ENCODE measurements at regions not wholly inside any gene's neighbourhood (a gene's known extent, or its start where the extent isn't known, plus 50 kb on each side); places are given as distances from the start of the nearest gene placed in this dataset.

DNA sequence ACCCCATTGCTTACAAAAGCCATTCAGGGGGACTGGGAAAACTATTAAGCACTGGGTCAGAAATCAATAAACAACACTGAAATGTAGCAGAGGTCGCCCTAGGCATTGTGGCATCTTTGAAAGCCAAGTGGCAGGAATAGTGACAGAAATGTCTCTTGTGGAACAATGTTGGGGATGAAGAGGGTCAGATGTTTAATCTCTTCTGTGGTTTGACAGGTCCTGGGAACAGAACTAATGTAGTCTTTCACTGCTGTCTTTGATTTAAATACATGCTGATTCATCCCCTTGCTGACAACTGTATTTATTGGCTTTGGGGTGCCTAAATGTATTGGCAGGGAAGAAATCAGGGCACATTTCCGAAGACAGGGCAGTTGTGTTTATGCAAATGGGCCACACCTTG lies 194.8 kb downstream of the ATG4C start:
- peaks cover 2% of the 10 kb centered on the region for H3K27me3 Mint-ChIP-seq (ENCODE audit: low read depth)
- TF ChIP-seq, protein P1, sequence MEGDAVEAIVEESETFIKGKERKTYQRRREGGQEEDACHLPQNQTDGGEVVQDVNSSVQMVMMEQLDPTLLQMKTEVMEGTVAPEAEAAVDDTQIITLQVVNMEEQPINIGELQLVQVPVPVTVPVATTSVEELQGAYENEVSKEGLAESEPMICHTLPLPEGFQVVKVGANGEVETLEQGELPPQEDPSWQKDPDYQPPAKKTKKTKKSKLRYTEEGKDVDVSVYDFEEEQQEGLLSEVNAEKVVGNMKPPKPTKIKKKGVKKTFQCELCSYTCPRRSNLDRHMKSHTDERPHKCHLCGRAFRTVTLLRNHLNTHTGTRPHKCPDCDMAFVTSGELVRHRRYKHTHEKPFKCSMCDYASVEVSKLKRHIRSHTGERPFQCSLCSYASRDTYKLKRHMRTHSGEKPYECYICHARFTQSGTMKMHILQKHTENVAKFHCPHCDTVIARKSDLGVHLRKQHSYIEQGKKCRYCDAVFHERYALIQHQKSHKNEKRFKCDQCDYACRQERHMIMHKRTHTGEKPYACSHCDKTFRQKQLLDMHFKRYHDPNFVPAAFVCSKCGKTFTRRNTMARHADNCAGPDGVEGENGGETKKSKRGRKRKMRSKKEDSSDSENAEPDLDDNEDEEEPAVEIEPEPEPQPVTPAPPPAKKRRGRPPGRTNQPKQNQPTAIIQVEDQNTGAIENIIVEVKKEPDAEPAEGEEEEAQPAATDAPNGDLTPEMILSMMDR (IDR thresholded peaks at IDR 0.05; ENCODE audit: unreplicated experiment), result no peak
- H3K9me3 Mint-ChIP-seq, result no peaks in the 10 kb centered on the region
- no peaks in the 10 kb centered on the region for H3K36me3 Mint-ChIP-seq
- no peak overlapping the region for H3K27ac Mint-ChIP-seq
- no peak for DNase-seq (ENCODE audit: low spot score in 2 of 2, unreplicated experiment in 2 of 2)
- H3K4me1 Mint-ChIP-seq, result peaks cover 10% of the 10 kb centered on the region
- no peak overlapping the region for H3K4me3 Mint-ChIP-seq

DNA sequence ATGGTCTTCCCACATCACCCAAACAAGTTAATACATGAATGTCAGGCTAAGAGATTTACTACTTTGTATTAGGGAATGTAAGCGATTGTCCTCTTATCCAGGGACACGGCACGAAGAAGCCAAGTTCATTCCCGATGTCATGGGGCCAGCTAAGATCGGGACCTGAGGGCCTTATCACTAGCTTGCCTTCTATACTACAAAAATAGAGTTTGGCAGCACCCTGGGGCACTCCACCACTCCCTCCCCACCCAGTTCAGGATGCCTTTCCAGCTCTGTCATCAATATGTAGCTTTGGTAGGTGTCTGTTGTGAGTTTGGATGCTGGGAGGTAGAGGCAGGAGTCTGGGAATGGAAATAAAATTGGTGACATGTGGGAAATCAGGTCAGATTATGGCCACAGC lies 197.5 kb downstream of the ATG4C start:
- H3K9me3 Mint-ChIP-seq, result no peaks in the 10 kb centered on the region
- no peak for DNase-seq (ENCODE audit: low spot score in 2 of 2, unreplicated experiment in 2 of 2)
- TF ChIP-seq, protein P1 (IDR thresholded peaks at IDR 0.05; ENCODE audit: unreplicated experiment), result no peak
- H3K27me3 Mint-ChIP-seq (ENCODE audit: low read depth), result peaks cover 9% of the 10 kb centered on the region
- peaks cover 10% of the 10 kb centered on the region for H3K4me1 Mint-ChIP-seq
- no peak overlapping the region for H3K4me3 Mint-ChIP-seq
- H3K36me3 Mint-ChIP-seq, result no peaks in the 10 kb centered on the region
- no peak overlapping the region for H3K27ac Mint-ChIP-seq

DNA sequence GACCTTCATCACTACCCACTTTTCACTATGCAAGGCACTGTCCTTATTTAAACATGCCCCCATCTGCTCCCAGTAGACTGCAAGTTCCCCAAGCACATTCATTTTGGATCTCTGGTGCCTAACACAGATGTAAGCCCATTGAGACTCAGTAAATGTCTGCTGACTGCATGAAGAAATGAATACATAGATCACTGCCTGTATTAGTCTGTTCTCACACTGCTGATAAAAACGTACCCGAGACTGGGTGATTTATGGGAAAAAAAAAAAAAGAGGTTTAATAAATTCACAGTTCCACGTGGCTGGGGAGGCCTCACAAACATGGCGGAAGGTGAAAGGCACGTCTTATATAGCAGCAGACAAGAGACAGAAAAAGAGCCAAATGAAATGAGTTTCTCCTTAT lies 204.9 kb downstream of the ATG4C start:
- H3K27me3 Mint-ChIP-seq (ENCODE audit: low read depth), result peaks cover 58% of the 10 kb centered on the region

DNA sequence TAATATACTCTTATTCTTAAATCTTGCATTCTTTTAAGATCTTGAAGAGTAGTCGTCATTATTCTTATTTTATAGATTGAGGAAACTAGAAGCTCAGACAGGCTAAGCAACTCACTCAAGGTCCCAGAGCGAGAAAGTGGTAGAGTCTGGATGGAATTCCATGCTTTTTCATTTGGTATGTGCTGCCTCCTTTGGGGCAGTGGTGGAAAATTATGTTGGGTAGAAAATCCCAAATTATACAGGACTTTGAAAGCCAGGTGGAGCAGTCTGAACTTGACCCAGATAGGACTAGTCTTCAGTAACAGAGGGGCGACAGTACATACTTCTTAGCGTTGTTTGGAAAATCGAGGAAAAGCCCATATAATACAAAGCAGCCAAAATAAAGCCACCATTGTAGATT lies 205.6 kb downstream of the ATG4C start:
- no peak for DNase-seq (ENCODE audit: low spot score in 2 of 2, unreplicated experiment in 2 of 2)
- peaks cover 4% of the 10 kb centered on the region for H3K4me1 Mint-ChIP-seq
- H3K27ac Mint-ChIP-seq, result no peak overlapping the region
- TF ChIP-seq, protein P1 (IDR thresholded peaks at IDR 0.05; ENCODE audit: unreplicated experiment), result no peak
- peaks cover 59% of the 10 kb centered on the region for H3K27me3 Mint-ChIP-seq (ENCODE audit: low read depth)
- no peak overlapping the region for H3K4me3 Mint-ChIP-seq
- H3K9me3 Mint-ChIP-seq, result no peaks in the 10 kb centered on the region
- H3K36me3 Mint-ChIP-seq, result no peaks in the 10 kb centered on the region

More for the DNA sequence above, 204.9 kb downstream of the ATG4C start:
- no peak for DNase-seq (ENCODE audit: low spot score in 2 of 2, unreplicated experiment in 2 of 2)
- H3K4me1 Mint-ChIP-seq, result peaks cover 4% of the 10 kb centered on the region
- no peaks in the 10 kb centered on the region for H3K36me3 Mint-ChIP-seq
- H3K9me3 Mint-ChIP-seq, result no peaks in the 10 kb centered on the region
- no peak overlapping the region for H3K27ac Mint-ChIP-seq
- no peak overlapping the region for H3K4me3 Mint-ChIP-seq
- TF ChIP-seq, protein P1 (IDR thresholded peaks at IDR 0.05; ENCODE audit: unreplicated experiment), result no peak

DNA sequence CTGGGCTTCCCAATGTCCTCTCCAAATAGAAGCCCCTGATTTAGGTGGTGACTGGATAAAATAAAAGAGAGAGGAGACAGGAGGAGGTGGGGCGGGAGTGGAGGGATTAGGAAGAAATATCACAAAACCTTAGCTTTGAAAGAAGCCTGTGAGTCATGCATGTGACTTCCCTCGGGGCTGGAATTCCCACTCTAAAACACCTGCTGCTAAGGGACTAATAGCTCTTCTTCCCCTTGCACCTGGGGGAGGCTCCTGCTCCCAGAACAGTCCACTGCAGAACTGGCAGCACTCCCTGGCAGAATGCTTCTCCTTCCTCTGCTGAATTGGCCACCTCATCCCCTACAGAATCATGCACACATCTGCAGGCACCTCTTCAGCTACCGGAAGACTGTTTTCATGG lies 207.2 kb downstream of the ATG4C start:
- H3K4me1 Mint-ChIP-seq, result peaks cover 4% of the 10 kb centered on the region
- H3K27me3 Mint-ChIP-seq (ENCODE audit: low read depth), result peaks cover 58% of the 10 kb centered on the region
- TF ChIP-seq, protein P1 (IDR thresholded peaks at IDR 0.05; ENCODE audit: unreplicated experiment), result no peak
- no peak overlapping the region for H3K4me3 Mint-ChIP-seq
- H3K36me3 Mint-ChIP-seq, result no peaks in the 10 kb centered on the region
- DNase-seq (ENCODE audit: low spot score in 2 of 2, unreplicated experiment in 2 of 2), result no peak
- no peak overlapping the region for H3K27ac Mint-ChIP-seq
- no peaks in the 10 kb centered on the region for H3K9me3 Mint-ChIP-seq

DNA sequence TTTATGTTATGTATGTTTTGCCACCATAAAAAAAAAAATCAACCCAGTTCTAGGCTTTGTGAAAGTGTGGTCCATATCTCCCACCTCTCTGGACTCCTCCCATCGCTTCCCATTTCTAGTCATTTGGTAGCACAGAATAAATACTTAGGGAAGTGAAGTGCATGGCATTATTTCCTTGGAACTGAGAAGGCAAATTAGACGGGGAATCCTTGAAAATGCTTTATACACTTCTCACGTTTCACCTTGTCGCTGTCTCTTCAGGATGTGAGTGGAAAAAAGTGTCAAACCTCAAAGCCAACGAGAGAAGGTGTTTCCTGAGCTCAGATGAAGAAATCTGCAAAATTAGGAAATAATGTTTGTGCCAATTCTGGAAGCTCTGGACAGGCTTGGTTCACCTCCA lies 209.9 kb downstream of the ATG4C start:
- Mint-ChIP-seq H3K27me3 (ENCODE audit: low read depth) (peaks cover 54% of the 10 kb centered on the region), H3K27ac (no peak overlapping the region), H3K4me3 (no peak overlapping the region), H3K9me3 (no peaks in the 10 kb centered on the region), H3K36me3 (no peaks in the 10 kb centered on the region), H3K4me1 (peaks cover 13% of the 10 kb centered on the region)
- TF ChIP-seq, protein P1 (IDR thresholded peaks at IDR 0.05; ENCODE audit: unreplicated experiment), result no peak
- DNase-seq (ENCODE audit: low spot score in 2 of 2, unreplicated experiment in 2 of 2), result no peak

Data from mesothelial cell of epicardium (in vitro differentiated cells).